Astrocyte of the cerebellum (primary cell): ENCODE measurements at regions not wholly inside any gene's neighbourhood (a gene's known extent, or its start where the extent isn't known, plus 50 kb on each side); places are given as distances from the start of the nearest gene placed in this dataset.
"Not testable (repeated sequence)": the region's sequence is repeated elsewhere in the genome, so short reads cannot be mapped to it uniquely, and the experiment has no call there.

ENCODE experiments used
- DNase-seq: peaks from one replicate; pipeline ENCODE4 v3.0.0-alpha.2; 2011; ENCODE audit warnings: low read depth
- H3K4me3 ChIP-seq: 2 replicates; pipeline ENCODE4 v1.5.1; 2011; ENCODE audit warnings: mild to moderate bottlenecking, low read depth, low read length, moderate library complexity
- in situ Hi-C: cut with HindIII; loops from 2 replicates; pipeline ENCODE4 v1.10.0; 2017; ENCODE audit warnings: low sequenced_read_pairs
- TF ChIP-seq, protein P1 (sequence below): IDR thresholded peaks from 2 replicates; pipeline ENCODE4 v1.5.1; 2012; ENCODE audit warnings: low read length, low read depth, moderate library complexity, mild to moderate bottlenecking; ENCODE audit errors: missing control alignments

DNA sequence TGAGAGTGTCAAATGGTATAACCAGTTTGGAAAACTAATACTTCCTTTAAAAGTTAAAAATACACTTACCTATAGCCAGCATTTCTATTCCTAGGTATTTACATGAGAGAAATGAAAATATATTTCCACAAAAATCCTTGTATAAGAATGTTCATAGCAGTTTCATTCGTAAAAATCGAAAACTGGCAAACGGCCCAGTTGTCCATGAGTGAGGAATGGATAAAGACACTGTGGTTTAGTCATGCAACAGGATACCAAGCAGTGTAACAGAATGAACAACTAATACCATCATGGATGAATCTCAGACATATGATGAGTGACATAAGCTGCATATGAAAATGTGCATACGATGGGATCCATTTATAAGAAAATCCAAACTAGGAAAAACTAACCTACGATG is 136.7 kb downstream of the MACROH2A1 start:
- TF ChIP-seq, protein P1, sequence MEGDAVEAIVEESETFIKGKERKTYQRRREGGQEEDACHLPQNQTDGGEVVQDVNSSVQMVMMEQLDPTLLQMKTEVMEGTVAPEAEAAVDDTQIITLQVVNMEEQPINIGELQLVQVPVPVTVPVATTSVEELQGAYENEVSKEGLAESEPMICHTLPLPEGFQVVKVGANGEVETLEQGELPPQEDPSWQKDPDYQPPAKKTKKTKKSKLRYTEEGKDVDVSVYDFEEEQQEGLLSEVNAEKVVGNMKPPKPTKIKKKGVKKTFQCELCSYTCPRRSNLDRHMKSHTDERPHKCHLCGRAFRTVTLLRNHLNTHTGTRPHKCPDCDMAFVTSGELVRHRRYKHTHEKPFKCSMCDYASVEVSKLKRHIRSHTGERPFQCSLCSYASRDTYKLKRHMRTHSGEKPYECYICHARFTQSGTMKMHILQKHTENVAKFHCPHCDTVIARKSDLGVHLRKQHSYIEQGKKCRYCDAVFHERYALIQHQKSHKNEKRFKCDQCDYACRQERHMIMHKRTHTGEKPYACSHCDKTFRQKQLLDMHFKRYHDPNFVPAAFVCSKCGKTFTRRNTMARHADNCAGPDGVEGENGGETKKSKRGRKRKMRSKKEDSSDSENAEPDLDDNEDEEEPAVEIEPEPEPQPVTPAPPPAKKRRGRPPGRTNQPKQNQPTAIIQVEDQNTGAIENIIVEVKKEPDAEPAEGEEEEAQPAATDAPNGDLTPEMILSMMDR = no peak
- in situ Hi-C loops = no loop called here
- no peak for DNase-seq
- H3K4me3 ChIP-seq = no peak overlapping the region

DNA sequence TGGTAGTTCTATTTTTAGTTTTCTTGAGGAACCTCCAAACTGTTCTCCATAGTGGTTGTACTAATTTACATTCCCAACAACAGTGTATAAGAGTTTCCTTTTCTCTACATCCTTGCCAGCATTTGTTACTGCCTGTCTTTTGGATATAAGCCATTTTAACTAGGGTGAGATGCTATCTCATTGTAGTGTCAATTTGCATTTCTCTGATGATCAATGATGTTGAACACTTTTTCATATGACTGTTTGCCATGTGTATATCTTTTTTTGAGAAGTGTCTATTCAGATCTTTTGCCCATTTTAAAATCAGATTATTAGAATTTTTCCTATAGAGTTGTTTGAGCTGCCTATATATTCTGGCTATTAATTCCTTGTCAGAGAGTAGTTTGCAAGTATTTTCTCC is 138.9 kb downstream of the MACROH2A1 start:
- in situ Hi-C loops, DNase-seq, H3K4me3 ChIP-seq: not testable (repeated sequence)

DNA sequence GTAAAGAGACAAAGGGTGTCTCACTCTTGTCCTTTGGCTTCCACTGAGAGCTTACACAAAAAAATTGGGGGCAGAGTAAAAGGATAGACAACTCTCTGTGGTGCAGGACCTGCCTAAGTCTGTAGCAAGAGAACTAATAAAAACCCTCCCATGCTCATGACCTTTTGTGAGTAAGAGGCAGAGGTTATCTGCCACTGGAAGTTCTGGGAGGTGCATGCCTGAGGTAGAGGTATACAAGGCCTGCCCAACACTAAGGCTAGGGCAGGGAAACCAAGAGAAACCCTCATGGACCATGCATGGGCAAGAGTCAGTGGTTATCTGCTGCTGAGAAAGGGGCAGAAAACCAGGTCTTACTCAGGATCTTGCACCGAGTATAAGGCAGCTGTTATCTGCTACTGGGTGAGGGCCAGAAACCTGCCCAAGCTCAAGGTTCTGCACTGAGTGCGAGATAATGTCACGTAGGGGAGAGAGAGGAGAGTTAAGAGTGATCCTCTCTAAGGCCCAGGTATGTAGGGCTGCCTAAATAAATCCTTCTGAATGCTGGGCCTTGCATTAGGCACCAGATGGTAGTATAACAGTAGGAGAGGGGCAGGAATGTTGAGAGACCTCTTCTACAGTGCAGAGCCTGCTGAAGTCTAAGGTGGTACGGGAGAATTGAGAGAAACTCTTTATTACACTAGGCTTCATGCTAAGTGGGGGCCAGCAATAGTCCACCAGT is 143.4 kb downstream of the MACROH2A1 start:
- no peak overlapping the region for H3K4me3 ChIP-seq
- no peak for DNase-seq
- in situ Hi-C loops = no loop called here
- TF ChIP-seq, protein P1 = no peak

DNA sequence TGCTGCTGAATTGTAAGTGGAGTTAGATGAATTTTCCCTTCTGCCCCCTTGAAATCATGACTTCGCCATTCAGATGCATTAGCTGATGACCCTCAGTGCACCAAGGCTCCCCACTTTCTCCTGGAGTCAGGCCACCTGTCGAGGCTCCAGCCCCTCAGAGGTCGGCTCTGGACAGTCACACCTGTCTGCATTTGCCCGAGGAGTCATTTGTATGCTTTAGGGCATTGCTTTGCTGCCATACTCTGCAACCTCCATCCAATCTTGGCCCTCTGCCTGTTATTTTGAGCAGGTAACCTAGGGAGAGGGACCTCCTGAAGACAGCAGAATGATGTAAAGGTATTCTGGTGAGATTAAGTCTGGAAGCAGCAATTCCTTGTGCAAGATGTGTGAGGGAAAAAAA is 144.8 kb downstream of the MACROH2A1 start:
- in situ Hi-C loops = no loop called here
- no peak for DNase-seq
- H3K4me3 ChIP-seq = no peak overlapping the region
- TF ChIP-seq, protein P1 = no peak

DNA sequence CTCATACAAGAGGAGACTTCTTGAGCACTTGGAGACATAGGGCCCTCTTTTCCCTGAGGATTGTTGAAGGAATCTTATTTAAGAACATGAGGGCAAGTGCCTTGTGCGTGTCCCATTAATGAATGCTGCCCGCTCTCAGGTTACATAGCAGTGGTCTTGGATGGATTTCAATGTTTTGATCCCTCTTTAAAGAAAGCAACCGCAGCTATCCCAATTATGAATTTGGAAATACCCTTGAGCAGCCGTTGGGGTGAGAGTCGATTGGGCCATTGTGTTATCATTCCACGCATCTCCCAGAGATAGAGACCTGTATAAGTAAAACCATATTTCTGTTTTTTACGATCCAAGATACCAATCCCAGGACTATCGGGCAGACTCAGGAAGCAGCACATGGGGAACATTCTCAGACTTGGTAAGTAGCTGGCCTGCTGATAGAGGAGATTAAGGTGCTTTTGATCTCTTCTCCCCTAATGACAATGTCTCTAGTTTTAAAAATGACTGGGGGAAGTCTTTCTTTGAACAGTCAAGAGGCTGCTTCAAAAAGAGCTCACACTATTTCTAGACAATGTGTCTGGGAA is 145.3 kb downstream of the MACROH2A1 start:
- no peak for DNase-seq
- no peak overlapping the region for H3K4me3 ChIP-seq
- in situ Hi-C loops = no loop called here
- TF ChIP-seq, protein P1 = no peak

DNA sequence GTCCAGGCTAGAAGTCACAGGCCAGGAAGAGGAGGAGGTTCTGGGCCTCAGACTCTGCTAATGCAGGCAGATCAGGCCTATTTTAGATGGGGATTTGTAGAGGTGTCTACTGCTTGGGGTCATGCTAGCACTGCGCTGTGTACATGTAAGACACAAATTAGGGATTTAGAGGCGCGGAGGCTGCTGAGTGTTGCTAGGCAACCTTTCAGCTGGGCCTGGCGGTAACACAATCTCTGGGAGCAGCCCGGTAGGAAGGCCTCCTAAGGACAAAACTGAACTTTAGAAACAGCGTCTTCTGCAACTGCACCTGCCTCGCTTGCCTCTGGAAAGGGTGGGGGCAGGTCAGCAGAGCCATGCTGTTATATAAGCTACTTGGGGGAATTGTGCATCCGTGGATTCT is 147.9 kb downstream of the MACROH2A1 start:
- TF ChIP-seq, protein P1 = no peak
- H3K4me3 ChIP-seq = no peak overlapping the region
- in situ Hi-C loops = no loop called here
- no peak for DNase-seq

DNA sequence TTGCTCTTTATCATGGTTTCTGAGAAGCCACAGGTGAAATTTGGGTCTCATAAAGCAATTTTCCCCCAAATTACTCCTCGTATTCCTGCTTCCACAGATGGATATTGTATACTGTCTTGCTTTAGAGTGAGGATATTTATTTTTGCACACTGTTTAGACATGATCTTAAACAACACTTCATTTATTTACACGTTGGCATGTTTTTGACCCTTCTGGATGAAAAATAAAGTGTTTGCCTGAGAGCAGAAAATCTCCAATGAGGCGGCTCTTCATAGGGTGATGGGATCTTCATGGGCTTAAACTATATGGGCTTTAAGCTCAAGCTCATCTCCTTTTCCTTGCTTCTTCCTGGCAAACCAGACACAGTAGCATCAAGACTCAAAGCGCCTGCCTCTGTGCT is 148.4 kb downstream of the MACROH2A1 start:
- H3K4me3 ChIP-seq = no peak overlapping the region
- TF ChIP-seq, protein P1 = no peak
- DNase-seq = no peak
- in situ Hi-C loops = no loop called here
